CMK (cell line): ENCODE measurements at regions not wholly inside any gene's neighbourhood (a gene's known extent, or its start where the extent isn't known, plus 50 kb on each side); places are given as distances from the start of the nearest gene placed in this dataset.
"Not testable (repeated sequence)": the region's sequence is repeated elsewhere in the genome, so short reads cannot be mapped to it uniquely, and the experiment has no call there.

Experiments
- DNase-seq: peaks from one replicate; pipeline ENCODE4 v3.0.0-alpha.2; 2010; ENCODE audit warnings: low read depth

DNA sequence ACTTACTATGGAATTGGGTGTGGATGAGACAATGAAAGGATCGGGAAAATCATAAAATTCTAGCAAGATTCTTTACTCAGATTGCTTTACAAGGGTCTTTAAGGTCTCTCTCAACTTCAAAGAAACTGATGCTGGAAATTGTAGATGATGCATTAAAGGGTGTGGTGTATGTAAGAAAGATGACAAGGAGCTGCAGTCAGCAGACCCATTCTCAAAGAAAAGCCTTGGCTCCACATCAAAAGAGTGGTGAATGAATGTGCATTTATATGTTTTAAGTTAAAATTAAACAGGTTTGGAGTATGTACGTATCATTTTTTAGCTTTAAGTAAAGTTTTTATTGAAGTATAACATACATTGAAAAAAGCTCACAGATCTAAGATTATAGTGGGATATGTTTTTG is 194.5 kb downstream of the C12orf75 start:
- no peak for DNase-seq

- no peak for DNase-seq
These were observed 203.6 kb downstream of the C12orf75 start for GRCh38 chr12:105534068-105534467.

DNA sequence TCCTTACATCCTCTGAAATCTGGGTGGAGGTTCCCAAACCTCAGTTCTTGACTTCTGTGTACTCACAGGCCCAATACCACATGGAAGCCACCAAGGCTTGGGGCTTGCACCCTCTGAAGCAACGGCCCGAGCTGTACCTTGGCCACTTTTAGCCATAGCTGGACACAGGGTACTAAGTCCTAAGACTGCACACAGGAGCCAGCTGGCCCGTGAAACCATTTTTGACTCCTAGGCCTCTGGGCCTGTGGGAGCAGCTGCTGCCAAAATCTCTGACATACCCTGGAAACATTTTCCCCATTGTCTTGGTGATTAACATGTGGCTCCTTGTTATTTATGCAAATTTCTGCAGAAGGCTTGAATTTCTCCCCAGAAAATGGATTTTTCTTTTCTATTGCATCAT is 204.5 kb downstream of the C12orf75 start:
- DNase-seq = not testable (repeated sequence)

DNA sequence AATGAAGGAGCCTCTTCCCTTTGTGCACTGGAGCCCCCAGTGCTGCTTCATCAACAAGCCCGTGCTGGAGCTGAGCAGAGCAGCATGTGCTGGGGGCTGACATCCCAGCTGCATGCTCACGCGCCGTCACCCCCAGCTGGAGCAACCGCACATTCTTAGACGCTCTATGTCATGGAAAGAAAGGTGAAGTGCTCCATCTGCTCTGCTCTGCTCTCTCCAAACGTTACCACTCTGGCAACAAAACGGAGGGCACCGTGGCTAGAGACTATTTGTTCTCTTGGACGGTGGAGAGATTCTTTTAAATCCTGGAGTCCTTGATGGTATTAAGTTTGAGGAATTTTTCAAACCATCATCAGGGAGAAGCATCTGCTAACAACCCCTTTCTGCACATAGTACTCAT is 208.4 kb downstream of the C12orf75 start:
- no peak for DNase-seq

DNA sequence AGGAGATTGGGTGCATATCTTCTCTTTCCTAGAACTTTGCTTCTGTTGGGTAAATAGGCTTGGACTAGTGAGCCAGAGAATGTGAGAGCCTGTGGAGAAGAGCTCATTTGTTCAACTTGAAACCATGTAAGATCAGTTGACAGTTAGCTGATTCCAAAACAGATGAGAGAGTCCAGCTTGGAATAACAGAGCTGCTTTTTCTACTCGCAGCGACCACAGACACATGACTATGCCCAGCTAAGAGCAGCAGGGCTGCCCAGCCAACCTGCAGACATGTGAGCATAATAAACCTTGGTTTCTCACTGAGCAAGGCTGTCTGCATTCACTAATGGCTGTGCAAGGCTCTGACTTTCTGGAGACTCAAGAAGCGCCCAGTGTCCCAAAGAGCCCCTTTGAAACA is 209.2 kb downstream of the C12orf75 start:
- DNase-seq = no peak

- DNase-seq = no peak
These were observed 217.3 kb downstream of the C12orf75 start for GRCh38 chr12:105547786-105548185.

- DNase-seq = no peak
These were observed 218.1 kb downstream of the C12orf75 start for GRCh38 chr12:105548626-105549025.

DNA sequence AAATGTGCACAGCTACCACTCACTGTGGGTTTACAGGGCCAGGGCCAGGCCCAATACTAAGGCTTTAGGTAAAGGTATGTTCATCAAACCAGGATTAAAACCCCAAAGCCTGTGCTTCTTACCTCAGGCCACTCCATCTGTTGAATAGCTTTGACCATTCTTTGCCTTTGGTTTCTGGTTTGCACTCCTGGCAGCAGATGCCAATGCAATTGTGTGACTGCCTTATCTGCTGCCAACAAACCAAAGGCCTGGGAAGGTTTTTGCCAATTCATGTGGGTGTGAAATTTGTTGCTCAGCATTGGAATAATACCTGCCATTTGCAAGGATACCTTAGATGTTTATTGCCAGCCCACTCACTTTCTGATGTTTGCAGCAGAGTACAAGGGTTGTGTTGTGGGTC is 221.6 kb downstream of the C12orf75 start:
- DNase-seq = no peak

- DNase-seq = no peak
These were observed 223.8 kb downstream of the C12orf75 start for GRCh38 chr12:105554223-105554678.

DNA sequence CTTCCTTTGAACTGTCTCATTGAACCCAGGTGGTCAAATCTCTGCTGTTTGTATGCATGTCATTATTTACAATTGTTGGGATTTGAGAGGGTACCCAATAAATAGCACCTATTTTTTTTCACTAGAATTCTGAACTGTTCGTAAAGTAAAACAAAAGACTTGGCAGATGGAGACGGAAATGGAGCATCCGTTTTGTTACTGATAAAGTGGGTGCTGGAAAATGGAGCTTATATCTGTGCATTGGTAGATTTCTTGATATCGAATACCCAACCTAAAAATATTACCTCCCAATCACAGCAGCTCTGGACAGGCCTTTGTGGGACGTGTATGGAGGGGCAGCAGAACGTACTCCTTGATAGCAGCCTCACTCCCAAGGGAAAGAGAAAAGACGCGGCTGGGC is 224.4 kb downstream of the C12orf75 start:
- DNase-seq = no peak

- DNase-seq = no peak
These were observed 225.2 kb downstream of the C12orf75 start for GRCh38 chr12:105555556-105556295.

DNA sequence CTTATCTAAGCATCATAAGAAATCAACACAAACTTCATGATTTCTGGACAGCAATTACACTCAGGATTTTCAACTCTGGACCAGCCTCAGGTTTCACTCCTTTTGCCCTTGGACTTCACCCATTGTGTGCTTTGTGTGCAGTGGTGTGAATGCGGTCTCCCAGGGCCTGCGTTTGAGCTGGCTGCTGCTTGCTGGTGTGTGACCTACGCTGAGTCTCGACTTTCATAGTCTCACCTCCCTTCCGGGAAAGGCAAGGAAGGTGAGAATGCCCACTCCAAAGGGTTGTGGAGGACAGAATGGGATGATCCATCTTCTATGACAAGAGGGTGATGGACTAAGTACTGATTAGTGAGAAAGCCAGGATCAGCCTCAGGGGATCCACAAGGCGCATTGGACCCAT is 228.8 kb downstream of the C12orf75 start:
- DNase-seq = no peak

DNA sequence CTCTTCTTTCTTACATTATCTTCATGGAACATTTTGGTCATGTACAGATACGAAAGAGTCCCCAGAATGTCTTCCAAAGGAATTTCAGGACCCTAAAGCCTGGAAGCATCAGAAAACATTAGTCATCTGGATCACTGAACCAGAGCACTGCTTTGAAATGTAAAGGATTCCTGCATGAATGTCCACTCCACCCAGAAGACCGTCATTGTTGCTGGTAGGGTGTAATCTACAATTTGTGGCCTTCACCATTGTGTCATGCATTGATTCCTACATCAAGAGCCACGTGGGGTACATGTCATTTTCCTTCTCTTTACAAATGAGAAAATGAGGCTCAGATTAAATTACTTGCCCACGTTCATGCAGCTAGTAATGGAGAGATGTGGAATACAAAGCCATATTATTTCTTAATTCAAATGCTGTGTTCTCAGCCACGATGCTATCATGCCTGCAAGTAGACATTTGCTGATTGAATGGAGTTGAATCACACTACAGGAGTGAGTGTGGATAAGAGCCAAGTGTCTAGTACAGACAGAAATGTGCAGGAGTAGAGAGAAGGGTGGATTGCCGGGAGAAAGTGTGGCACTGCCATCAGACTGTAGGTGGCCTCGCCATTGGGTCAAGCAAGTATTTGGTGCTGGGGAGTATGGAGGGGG is 231.2 kb downstream of the C12orf75 start:
- DNase-seq = no peak

- DNase-seq = no peak
These were observed 231.9 kb downstream of the C12orf75 start for GRCh38 chr12:105562199-105562971.

DNA sequence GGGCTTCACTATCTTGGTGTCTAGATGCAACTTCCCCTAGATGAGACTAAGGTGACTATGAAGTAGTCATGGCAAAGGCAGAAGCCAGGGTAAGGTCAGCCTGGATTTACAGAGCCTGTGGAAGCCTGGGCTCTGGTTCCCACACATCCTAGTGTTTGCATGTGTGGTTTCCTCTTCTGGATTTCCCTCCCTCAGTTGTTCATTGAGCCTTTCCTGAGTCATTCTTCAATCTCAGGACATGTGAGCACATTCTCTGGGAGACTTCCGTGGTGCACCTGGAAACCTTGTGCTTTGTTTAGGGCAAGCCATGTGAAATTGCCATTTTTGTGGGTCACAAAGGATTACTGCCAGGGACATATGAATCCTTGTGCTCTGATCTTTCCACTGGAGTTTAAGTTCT is 236.6 kb downstream of the C12orf75 start:
- DNase-seq = no peak

DNA sequence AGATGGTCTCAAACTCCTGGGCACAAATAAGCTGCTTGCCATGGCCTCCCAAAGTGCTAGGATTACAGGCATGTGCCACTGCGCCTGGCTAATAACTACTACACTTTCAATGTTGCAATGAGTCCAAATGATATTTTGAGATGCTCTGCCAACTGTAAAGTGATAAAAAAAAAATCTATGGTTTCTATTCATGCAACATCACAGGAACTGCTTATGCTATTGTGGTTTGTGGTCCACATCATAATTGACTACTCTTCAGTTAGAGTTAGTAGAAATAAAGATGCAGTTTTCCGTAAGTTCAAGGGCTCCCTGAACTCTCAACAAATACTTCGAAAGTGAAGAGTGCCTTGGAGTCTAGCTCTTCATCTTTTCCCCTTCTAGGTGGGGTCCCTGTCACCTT is 239.4 kb downstream of the C12orf75 start:
- no peak for DNase-seq

DNA sequence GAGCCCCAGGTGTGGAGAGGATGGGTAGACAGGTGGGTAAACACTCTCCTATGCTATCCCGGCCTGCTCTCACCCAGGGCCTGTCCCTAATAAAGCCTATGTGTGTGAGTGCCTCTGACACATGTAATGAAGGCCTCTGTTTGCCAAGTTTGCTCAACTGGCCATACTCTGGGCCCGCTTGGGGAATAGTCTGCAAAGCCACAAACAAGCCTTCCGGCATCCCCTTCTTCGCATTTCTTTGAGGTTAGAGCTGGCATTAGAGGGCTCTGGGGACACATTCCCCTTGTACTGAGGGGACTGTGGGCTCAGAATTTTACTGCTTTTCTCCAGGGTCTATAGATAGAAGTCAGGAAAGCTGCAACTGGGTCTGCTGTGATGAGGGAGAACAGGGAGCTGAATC is 240.5 kb downstream of the C12orf75 start:
- DNase-seq = no peak

DNA sequence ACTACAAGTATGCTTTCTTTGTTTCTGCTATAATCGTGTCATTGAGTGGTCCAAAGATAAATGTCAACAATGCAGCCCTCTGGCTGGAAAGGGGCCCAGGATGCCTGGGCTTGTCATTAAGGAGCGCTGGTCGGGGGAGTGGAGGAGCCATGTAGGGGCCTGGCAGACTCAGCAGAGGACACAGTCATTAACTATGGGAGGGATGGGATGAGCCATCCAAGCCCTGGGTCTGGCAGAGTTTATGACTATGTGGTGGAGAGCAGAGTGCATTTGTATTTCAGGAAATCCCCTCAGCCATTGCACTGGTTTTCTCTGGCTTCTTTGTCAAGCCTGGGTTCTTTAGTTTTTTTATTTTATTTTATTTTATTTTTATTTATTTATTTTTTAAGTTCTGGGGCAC is 243.1 kb downstream of the C12orf75 start:
- no peak for DNase-seq

- no peak for DNase-seq
These were observed 243.7 kb downstream of the C12orf75 start for GRCh38 chr12:105574056-105574715.

DNA sequence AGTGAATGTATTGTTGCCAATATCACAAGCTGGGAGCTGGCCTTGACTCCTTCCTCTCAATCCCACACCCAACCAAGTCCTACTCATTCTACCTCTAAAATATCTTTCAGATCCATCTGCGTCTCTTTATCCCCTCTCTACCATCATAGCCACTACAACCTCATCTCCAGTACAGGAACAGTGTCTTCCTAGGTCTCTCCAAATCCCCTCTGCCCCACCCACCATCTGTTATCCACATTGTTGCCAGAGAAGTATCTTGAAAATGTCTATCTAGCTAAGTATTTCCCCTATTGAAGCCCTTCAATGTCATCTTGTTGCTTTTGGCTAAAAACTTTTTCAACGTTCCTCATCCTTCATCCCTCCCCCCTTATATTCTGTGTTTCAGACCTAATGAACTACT is 244.7 kb downstream of the C12orf75 start:
- no peak for DNase-seq

- no peak for DNase-seq
These were observed 245.8 kb downstream of the C12orf75 start for GRCh38 chr12:105576261-105576660.

DNA sequence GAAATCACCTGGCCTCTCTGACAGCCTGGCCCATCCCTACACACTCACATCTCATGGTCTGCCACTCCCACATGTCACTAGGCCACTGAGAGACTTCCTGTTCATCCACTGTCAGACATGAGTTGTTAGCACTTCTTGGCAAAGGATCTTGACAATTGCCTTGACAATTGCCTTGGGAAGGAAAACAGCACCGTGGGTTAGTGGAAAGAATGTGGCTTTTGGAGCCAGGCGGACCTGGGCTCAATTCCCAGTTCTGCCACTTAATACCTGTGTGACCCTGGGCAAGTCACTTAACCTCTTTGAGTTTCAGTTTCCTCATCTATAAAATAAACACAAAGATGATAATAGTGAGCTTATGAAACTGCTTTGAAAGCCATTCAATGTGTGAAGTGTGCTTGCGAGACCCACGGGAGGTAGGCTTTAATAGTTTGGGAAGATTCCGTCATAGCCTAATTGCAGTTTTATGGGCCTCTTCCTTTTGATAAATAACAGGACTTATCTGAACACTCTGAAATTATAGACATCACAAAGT is 250.4 kb downstream of the C12orf75 start:
- DNase-seq = no peak
